IMR-90 (cell line): ENCODE measurements at regions not wholly inside any gene's neighbourhood (a gene's known extent, or its start where the extent isn't known, plus 50 kb on each side); places are given as distances from the start of the nearest gene placed in this dataset.

Experiments
- BHLHE40 ChIP-seq: fragments of 150-350 bp; IDR thresholded peaks from 2 replicates; pipeline ENCODE4 v1.6.1; 2016; ENCODE audit warnings: mild to moderate bottlenecking, low read depth, low read length
- POLR2A ChIP-seq: IDR thresholded peaks from 2 replicates; pipeline ENCODE4 v1.6.1; 2012; ENCODE audit warnings: mild to moderate bottlenecking, low read depth, low read length
- TF ChIP-seq, protein P1 (sequence below): conservative IDR thresholded peaks from 2 replicates; pipeline ENCODE4 v1.5.1; 2012; ENCODE audit warnings: mild to moderate bottlenecking, low read depth, low read length, improper control_type of control experiment

DNA sequence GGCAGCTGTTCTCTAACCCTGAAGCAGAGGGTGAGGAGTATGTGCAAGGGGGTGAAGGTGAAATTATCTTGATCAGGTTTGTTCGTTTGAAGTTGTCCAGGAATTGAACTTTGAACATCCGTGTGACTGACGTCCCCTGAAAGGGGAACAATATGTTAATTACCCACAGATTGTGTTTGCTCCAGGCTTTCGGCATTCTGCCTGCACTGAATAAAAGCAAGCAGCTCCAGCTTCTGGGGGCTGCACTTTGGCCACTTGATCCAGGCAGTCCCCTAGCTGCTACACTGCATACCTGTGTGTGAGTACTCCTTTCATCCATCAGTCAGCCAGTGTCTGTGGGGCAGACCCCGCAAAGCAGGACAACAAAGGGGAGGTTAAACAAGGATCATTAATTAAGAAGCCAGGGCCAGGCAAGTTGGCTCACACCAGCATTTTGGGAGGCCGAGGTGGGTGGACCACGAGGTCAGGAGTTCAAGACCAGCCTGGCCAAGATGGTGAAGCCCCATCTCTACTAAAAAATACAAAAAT lies 104.8 kb upstream of the BTN3A2 start:
- TF ChIP-seq, protein P1, sequence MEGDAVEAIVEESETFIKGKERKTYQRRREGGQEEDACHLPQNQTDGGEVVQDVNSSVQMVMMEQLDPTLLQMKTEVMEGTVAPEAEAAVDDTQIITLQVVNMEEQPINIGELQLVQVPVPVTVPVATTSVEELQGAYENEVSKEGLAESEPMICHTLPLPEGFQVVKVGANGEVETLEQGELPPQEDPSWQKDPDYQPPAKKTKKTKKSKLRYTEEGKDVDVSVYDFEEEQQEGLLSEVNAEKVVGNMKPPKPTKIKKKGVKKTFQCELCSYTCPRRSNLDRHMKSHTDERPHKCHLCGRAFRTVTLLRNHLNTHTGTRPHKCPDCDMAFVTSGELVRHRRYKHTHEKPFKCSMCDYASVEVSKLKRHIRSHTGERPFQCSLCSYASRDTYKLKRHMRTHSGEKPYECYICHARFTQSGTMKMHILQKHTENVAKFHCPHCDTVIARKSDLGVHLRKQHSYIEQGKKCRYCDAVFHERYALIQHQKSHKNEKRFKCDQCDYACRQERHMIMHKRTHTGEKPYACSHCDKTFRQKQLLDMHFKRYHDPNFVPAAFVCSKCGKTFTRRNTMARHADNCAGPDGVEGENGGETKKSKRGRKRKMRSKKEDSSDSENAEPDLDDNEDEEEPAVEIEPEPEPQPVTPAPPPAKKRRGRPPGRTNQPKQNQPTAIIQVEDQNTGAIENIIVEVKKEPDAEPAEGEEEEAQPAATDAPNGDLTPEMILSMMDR: no peak
- TF ChIP-seq BHLHE40 (no peak), POLR2A (no peak)
